GM15510 (cell line): ENCODE measurements at regions not wholly inside any gene's neighbourhood (a gene's known extent, or its start where the extent isn't known, plus 50 kb on each side); places are given as distances from the start of the nearest gene placed in this dataset.

ENCODE experiments used
- POLR2A ChIP-seq: IDR thresholded peaks from 3 replicates; pipeline ENCODE4 v1.6.1; 2011; ENCODE audit warnings: borderline replicate concordance; ENCODE audit not compliant: insufficient read length; ENCODE audit errors: extremely low read depth

GRCh38 chr15:70293591-70294470 is 196.1 kb upstream of the TLE3 start:
- TF ChIP-seq POLR2A = no peak

DNA sequence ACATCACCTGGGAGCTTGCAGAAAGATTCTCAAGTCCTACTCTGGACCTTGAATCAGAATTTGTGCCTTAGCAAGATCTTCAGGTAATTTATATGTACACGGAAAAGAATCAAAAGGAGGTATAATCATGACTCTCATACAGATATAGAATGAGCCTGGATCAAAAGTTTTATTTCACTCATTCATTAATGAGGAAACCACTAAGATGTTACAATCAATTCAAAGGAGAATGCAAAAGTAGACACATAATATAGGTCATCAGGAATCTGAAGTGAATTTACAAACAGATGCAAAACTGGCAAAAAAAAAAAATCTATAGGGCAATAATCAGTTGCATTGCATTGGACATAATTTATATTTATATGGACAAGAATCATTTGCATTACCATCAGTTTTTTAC is 195.4 kb upstream of the TLE3 start:
- no peak for TF ChIP-seq POLR2A

DNA sequence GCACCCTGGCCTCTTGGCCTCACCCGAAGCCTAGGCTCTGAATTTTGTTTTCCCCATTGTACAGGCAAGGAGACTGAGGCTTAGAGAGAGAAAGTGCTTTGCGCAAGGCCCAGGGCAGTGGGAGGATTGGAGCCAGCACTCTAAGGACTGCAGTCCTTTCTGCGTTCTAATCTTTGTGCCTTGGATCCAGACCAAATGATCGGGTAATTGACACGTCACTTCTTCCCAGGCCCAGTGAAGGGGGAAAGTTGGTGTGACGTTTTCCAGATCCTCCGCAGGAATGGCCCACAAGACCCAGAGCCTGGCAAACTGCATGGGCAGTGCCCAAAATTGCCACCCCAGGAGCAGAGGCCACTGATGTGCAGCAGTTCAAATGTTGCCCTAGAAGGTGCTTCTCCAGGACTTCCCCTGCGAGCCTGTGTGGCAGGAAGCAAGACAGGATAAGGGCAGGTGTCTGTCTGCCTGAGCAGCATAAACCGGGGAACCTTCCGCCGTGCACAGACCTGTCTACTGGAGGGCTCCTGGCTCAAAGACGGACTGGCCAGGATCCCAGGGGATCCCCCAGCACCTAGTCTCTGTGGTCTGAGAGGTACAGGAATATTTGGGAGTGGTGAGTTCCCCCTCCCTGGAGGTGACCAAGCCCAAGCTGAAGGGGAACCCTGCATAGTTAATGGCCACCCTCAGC is 194.5 kb upstream of the TLE3 start:
- TF ChIP-seq POLR2A = no peak

DNA sequence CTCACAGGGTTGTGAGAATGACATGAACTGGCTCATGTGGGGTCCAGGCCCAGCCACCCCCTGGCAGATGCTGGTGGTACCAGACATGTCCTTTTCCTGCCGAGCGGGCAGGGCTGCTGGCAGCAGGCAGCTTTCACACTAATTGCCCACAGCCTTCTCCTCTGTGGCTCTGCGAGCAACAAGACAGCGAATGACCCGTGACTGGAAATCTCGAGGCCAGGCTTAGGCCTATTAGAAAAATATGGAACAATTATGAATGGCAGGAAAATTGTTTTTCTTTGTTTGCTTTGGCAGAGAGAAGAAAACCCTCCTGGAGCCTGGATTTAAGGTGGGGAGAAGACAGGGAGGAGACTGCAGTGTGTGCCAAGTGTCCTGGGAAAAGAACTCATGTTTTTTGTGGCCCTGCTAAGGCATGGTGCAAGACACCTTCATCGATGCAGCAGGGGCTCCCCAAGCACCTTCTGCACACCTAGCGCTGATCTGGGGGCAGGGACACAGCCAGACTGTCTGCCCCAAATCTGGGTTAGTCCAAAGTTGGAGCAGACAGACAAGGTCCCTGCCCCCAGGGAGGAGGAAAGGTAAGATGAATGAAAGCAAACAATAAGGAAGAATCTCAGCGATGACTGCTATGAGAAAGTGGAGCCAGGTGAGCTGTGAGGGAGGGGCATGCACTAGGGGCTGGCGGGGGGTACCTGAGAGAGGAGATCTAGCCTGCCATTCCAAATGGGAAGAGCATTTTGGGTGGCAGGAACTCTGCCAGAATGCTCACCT is 193.8 kb upstream of the TLE3 start:
- TF ChIP-seq POLR2A = no peak

GRCh38 chr15:70290708-70291107 is 193.0 kb upstream of the TLE3 start:
- TF ChIP-seq POLR2A = no peak

DNA sequence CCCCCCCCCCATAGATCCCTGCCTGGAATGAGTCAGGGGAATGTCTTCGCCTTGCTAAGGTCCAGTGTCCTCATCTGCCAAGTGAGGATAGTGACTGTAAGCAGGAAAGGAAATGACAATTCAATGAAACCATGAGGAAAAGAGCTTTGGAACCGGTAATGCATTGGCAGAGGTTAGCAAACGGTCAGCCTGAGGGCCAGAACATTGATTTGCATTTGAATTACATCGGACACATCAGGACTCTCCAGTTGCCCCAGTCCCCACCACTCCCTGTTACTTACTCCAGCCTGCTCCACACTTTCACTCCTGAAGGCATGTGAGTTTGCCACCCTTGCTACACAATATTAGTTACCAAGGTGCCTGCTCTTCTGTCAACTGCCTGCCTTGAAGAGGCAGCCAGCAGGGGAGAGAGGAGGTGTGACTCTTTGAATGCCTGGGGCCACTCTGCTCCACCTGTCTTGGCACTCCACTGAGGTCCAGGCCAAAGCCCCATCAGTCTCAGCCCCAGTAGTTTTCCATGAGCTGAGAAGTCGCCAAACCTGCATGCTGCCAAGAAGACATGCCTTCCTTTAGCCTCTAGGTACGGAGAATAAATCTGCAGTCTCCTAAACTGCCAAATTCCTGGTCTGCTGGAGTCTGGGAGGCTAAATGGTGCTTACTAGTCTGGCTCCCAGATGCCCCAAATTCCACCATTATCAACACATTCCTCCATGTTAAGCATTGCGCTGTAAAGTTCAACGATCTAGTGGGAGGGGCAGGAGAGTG is 191.7 kb upstream of the TLE3 start:
- TF ChIP-seq POLR2A = no peak

DNA sequence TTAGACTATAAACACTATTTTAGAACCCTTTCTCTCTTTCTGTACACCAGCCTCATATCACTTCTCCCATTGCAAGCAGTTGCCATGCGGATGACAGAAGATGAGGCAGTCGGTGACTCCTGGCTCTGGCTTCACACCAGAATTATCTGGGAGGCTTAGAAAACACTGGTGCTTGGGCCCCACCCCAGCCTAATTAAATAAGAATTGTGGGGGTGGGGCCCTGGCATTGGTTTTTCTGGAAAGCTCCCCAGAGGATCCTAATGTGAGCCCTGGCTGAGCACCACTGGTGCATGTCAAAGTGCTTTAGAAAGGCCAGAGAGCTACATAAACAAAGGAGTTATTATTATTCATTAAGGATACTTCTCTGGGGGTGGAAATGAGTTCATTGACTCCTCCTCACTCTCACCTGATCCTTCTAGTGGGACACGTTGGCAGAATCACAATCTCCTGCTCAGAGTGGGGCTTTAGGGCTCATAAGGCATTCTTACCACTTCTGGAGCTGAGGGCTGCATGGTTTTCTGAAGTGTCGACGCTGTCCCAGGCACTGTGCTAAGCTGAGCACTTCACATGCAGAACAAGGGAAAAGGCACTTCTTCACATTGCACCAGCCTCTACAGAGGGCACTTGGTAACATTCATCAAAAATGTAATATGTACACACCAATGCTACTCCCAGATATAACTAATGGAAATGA is 188.5 kb upstream of the TLE3 start:
- no peak for TF ChIP-seq POLR2A

DNA sequence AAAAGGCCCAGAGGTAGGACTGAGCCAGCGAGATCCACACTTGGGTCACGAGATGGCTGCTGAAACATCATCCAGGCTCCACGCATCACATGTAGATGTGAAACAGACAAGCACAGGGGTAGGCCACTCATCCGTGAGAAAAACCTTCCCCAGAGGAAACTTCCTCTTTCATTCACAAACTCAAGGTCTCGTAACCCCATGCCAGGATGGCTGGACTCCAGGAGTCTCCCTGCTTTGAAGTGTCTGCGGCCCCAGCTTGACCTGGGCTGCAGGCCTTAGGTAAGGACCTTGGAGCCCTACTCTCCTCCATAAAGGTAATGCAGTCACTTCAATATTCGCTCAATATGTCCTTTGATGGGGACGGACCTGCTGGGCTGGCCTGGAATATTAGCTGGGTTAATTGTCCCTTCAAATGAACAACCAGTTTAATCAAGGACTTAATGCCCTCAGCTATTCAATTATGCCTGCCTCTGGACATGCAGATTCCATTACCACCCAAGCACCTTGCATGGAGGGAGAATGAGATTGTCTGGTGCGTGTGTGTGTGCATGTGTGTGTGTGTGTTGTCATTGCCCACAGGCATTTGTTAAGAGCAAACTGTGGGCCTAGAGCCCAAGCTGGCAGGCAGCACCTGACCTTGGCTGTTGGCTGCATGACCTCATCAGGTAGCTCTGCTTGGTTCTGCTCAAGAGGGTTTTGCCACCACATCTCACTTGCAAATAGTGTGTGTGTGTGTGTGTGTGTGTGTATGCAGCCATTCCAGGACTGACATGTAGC is 186.9 kb upstream of the TLE3 start:
- no peak for TF ChIP-seq POLR2A

GRCh38 chr15:70283511-70283910 is 185.8 kb upstream of the TLE3 start:
- TF ChIP-seq POLR2A = no peak

DNA sequence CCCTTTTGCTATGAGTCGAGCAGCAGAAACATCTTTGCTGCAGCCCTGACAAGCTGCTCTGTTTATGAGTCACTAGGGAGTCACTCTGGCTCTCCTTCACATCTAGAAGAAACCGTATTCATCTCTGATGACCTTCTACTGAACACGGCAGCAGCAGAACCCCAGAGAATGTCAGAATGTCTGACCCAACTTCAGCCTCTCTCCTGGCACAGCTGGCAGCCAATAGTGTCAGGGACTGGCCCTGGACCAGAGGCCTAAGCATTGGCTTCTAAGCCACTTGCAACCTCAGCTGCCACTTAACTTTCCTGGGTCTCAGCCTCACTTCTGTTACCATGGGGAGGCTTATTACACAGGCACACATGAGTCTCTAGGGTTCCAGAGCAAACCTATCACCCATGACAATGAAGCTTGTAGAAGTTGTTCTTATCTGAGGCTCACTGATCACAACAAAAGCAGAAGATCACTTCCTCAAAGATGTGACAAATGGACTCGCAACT is 184.1 kb upstream of the TLE3 start:
- TF ChIP-seq POLR2A = no peak

DNA sequence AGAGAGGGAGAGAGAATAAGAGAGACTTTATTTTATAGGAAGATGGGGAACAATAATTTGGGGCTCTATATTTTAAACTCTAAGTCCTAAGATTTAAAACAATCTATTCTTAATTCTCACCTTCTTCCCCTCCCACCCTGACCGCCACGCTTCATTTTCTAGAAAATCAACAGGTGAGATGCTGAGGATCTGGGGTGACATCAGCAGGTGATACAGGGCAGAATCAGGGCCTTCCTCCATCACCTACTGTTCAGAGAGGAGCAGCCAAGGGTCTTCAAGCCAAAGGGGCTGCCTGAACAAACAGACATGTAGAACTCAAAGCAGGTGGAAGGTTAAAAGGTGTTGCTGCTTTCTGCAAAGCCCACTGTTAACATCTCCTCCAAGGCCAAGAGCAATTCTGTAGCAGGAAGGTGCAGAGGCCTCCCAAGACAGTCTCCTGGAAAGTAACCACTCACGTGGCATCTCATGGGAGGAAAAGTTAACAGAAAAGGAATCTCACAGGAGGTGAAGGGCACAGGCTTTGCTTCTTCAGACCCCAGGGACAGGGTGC is 183.6 kb upstream of the TLE3 start:
- no peak for TF ChIP-seq POLR2A

GRCh38 chr15:70280781-70281180 is 183.1 kb upstream of the TLE3 start:
- TF ChIP-seq POLR2A = no peak

DNA sequence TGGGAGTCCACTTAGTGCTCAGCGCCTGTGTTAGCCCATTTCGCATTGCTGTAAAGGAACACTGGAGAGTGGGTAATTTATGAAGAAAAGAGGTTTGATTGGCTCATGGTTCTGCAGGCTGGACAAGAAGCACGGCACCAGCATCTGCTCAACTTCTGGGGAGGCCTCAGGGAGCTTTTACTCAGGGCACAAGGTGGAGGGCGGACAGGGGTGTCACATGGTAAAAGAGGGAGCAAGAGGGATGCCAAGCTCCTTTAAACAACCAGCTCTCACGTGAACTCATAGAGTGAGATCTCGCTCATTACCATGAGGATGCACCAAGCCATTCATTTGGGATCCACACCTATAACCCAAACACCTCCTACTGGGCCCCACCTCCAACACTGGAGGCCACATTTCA is 181.4 kb upstream of the TLE3 start:
- TF ChIP-seq POLR2A = no peak
